H1 (cell line): ENCODE measurements at regions not wholly inside any gene's neighbourhood (a gene's known extent, or its start where the extent isn't known, plus 50 kb on each side); places are given as distances from the start of the nearest gene placed in this dataset.

ENCODE experiments used
- EGR1 ChIP-seq: IDR thresholded peaks from 2 replicates; pipeline ENCODE4 v1.6.1; 2011; ENCODE audit warnings: low read depth, low read length, borderline replicate concordance
- EP300 ChIP-seq, 2 experiments: IDR thresholded peaks; 1 replicate in 1 of 2; 2 replicates in 1 of 2; pipeline ENCODE4 v1.6.1; 2011 to 2012; ENCODE audit warnings: low read depth in 2 of 2, low read length in 2 of 2, mild to moderate bottlenecking in 2 of 2, borderline replicate concordance in 1 of 2, inconsistent platforms in 1 of 2, moderate library complexity in 1 of 2
- EZH2 ChIP-seq: fragments of 200-600 bp; sonication (generic); IDR thresholded peaks from 2 replicates; pipeline ENCODE4 v1.7.1; 2012; ENCODE audit warnings: low read depth, mild to moderate bottlenecking, moderate library complexity, low read length, inconsistent platforms; ENCODE audit not compliant: severe bottlenecking
- HDAC2 ChIP-seq, 2 experiments: fragments of 300-600 bp in 1 of 2; sonication (generic) in 1 of 2; IDR thresholded peaks; 2 replicates each; pipeline ENCODE4 v1.6.1; 2011 to 2012; ENCODE audit warnings: low read depth in 2 of 2, low read length in 2 of 2, mild to moderate bottlenecking in 2 of 2, moderate library complexity in 2 of 2, borderline replicate concordance in 1 of 2, inconsistent platforms in 1 of 2
- HDAC6 ChIP-seq: IDR thresholded peaks from one replicate; pipeline ENCODE4 v1.7.1; 2012; ENCODE audit warnings: low read depth, mild to moderate bottlenecking, inconsistent platforms, low read length, moderate library complexity
- RAD21 ChIP-seq, 2 experiments: IDR thresholded peaks in 1 of 2; conservative IDR thresholded peaks in 1 of 2; 2 replicates each; pipeline ENCODE4 v1.6.1; 2011; ENCODE audit warnings: low read depth in 2 of 2, low read length in 2 of 2, improper control_type of control experiment in 1 of 2, inconsistent platforms in 1 of 2, mild to moderate bottlenecking in 1 of 2, moderate library complexity in 1 of 2
- SP1 ChIP-seq: IDR thresholded peaks from 2 replicates; pipeline ENCODE4 v1.6.1; 2011; ENCODE audit warnings: low read depth, low read length
- TCF12 ChIP-seq: IDR thresholded peaks from 2 replicates; pipeline ENCODE4 v1.6.1; 2011; ENCODE audit warnings: low read depth, mild to moderate bottlenecking, low read length
- YY1 ChIP-seq: IDR thresholded peaks from 2 replicates; pipeline ENCODE4 v1.6.1; 2011; ENCODE audit warnings: low read depth, mild to moderate bottlenecking, low read length
- TF ChIP-seq, protein P1 (sequence below), 3 experiments: IDR thresholded peaks; 1 replicate in 2 of 3; 2 replicates in 1 of 3; pipeline versions ENCODE4 v1.5.1 to v1.6.1; 2011; ENCODE audit warnings: low read length in 3 of 3, mild to moderate bottlenecking in 3 of 3, inconsistent platforms in 2 of 3, low read depth in 1 of 3, moderate library complexity in 1 of 3; ENCODE audit not compliant: insufficient read depth in 1 of 3; ENCODE audit errors: control extremely low read depth in 1 of 3

GRCh38 chr5:163260961-163261360, 176.4 kb upstream of the CCNG1 start:
- TF ChIP-seq EZH2 (no peak), HDAC2 (IDR thresholded peaks at IDR 0.05; ENCODE audit: borderline replicate concordance in 1 of 2, low read depth in 2 of 2, low read length in 2 of 2) (no peak), EP300 (IDR thresholded peaks at IDR 0.05; ENCODE audit: borderline replicate concordance in 1 of 2, low read depth in 2 of 2, low read length in 2 of 2) (no peak), TCF12 (no peak), HDAC6 (no peak), EGR1 (no peak), YY1 (no peak), RAD21 (IDR thresholded peaks at IDR 0.05 in 1 of 2, conservative IDR thresholded peaks at IDR 0.05 in 1 of 2; ENCODE audit: low read depth in 2 of 2, low read length in 2 of 2) (no peak), SP1 (no peak)
- TF ChIP-seq, protein P1, sequence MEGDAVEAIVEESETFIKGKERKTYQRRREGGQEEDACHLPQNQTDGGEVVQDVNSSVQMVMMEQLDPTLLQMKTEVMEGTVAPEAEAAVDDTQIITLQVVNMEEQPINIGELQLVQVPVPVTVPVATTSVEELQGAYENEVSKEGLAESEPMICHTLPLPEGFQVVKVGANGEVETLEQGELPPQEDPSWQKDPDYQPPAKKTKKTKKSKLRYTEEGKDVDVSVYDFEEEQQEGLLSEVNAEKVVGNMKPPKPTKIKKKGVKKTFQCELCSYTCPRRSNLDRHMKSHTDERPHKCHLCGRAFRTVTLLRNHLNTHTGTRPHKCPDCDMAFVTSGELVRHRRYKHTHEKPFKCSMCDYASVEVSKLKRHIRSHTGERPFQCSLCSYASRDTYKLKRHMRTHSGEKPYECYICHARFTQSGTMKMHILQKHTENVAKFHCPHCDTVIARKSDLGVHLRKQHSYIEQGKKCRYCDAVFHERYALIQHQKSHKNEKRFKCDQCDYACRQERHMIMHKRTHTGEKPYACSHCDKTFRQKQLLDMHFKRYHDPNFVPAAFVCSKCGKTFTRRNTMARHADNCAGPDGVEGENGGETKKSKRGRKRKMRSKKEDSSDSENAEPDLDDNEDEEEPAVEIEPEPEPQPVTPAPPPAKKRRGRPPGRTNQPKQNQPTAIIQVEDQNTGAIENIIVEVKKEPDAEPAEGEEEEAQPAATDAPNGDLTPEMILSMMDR (IDR thresholded peaks at IDR 0.05; ENCODE audit: control extremely low read depth in 1 of 3, insufficient read depth in 1 of 3, low read depth in 1 of 3, low read length in 3 of 3) = no peak
